ENCODE measurements at regions not wholly inside any gene's neighbourhood (a gene's known extent, or its start where the extent isn't known, plus 50 kb on each side); places are given as distances from the start of the nearest gene placed in this dataset.

GRCh38 chr9:1453636-1454035, 403.5 kb downstream of the DMRT2 start:
- no peak for ATAC-seq (ENCODE audit: poor library complexity)
- DNase-seq = no peak
- intact Hi-C loops (cut with DNase I) = no loop called here

GRCh38 chr9:1454211-1454610, 404.1 kb downstream of the DMRT2 start:
- intact Hi-C loops (cut with DNase I) = no loop called here
- ATAC-seq (ENCODE audit: poor library complexity) = no peak
- DNase-seq = no peak

GRCh38 chr9:1454616-1455347, 404.6 kb downstream of the DMRT2 start:
- intact Hi-C loops (cut with DNase I) = no loop called here
- no peak for ATAC-seq (ENCODE audit: poor library complexity)
- DNase-seq = no peak

DNA sequence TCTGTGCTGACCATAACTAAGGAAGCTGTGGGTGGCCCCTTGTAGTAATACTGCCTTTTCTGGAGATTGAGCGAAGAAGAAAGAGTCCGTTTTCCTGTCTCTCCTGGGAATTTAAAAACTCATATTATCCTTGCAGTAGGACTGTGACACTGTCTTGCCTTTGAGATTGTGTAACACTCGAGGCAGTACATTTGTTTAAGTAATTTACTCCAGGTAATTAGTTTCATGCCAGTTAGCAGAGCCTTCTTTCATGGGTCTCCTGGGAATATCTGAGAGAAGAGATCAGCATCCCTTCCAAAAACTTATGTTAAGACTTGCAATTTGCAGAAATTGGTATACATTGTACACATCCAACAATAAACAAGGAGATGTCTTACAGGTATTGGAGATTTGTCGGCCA, 405.6 kb downstream of the DMRT2 start:
- DNase-seq (no peak), ATAC-seq (ENCODE audit: poor library complexity) (no peak)
- intact Hi-C loops (cut with DNase I) = no loop called here

DNA sequence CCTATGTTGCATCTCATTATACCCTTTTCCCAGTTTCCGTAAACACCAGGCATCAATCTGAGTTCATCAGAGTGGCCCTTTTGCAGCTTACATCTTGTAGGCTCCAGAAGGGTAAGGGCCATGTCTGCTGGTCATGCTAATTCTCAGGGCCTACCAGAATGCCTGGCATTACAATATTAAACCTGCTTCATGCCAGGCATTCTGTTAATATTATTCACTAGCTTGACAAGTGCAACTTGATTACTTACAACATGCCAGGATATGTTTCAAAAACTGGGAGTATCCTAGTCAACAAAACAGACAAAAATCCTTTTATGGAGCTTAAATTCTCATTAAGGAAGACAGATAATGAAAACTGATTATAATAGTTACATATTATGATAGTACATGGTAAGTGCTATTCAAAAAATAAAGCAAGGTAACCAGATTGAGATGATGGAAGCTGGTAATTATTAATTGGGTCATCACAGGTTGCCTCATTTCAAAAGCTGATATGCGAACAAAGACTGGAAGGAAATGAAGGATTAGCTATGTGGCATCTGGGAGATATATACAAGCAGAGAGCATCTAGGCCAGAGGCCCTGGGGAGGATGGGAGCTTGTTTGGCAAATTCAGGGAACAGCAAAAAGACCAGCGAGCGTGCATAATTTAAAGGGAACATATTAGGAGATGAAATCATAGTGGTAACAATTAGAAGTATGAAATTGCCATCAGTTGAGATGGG, 406.3 kb downstream of the DMRT2 start:
- DNase-seq = no peak
- no peak for ATAC-seq (ENCODE audit: poor library complexity)
- intact Hi-C loops (cut with DNase I) = no loop called here

- intact Hi-C loops (cut with DNase I) = no loop called here
- ATAC-seq (ENCODE audit: poor library complexity) (no peak), DNase-seq (no peak)
Observed at GRCh38 chr9:1457460-1457859, 407.3 kb downstream of the DMRT2 start.

DNA sequence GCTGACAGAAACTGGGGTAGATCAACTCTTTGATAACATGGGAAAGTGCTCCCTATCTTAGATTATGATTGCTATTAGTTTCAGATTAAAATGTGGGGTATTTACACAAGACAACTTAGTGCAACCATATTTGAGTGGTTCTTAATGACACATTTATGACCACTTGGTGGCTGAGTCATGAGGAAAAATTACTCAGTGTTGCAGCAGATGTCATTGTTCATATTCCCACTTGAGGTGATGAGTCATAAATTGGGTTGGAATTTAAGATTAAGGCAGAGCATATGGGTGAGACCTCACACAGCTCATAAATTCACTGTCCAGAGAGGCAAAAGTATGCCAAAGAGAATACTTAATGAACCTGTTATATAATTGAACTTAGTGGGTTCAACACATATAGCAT, 408.3 kb downstream of the DMRT2 start:
- intact Hi-C loops (cut with DNase I) = no loop called here
- ATAC-seq (ENCODE audit: poor library complexity) (no peak), DNase-seq (no peak)

DNA sequence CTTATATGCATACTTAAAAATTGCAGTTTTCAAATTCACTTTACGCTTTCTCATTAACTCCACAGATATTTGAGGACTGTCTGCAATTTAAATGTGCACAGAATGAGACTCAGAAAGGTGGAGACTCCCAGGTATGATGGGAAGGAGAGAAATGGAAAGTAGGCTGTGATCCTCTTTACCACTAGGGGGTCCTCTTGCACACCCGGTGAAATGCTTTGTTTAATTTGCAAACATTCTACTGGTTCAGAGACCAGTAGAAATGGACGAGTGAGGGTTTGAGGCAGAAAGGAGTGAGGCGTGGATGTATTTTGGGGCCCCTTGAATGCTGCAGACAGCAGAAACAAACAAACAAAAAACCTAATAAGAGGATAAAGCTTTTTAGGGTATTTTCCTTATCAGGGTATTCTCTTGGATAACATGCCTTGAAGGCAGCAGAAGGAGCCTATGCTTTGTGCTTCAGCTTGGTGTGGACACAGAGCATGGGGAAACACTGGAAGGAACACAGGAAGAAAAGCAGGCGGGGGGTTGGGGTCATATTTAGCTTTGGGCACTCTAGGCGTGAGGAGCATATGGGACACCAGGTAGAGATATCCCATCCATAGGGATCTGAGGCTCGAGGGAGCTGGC, 410.1 kb downstream of the DMRT2 start:
- ATAC-seq (ENCODE audit: poor library complexity) (no peak), DNase-seq (no peak)
- intact Hi-C loops (cut with DNase I) = no loop called here

DNA sequence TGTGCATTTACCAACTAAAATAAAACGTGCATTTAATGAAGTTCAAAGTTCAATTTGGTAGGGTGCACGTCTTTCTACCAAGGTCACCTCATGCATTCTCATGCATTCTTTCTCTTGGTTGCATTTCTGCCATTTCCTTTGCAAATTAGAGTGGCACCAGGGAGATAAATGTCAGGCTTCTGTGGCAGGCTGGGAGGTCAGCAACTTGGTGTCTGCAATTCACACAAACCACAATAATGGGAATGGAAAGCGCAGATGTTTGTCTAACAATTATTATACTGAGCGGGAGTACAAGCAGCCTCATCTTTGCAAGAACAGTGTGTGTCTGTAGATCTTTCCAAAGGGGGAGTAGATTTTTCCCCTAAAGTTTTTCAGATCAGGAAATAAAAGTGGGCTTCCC, 411.7 kb downstream of the DMRT2 start:
- intact Hi-C loops (cut with DNase I) = no loop called here
- ATAC-seq (ENCODE audit: poor library complexity) (no peak), DNase-seq (no peak)

- intact Hi-C loops (cut with DNase I) = no loop called here
- ATAC-seq (ENCODE audit: poor library complexity) (no peak), DNase-seq (no peak)
Observed at GRCh38 chr9:1462626-1463308, 412.6 kb downstream of the DMRT2 start.

GRCh38 chr9:1469996-1470395, 419.8 kb downstream of the DMRT2 start:
- intact Hi-C loops (cut with DNase I) = no loop called here
- no peak for ATAC-seq (ENCODE audit: poor library complexity)

GRCh38 chr9:1473956-1474634, 423.9 kb downstream of the DMRT2 start:
- ATAC-seq (ENCODE audit: poor library complexity) (no peak), DNase-seq (no peak)
- intact Hi-C loops (cut with DNase I) = no loop called here

More at GRCh38 chr9:1469996-1470395, 419.8 kb downstream of the DMRT2 start:
- no peak for DNase-seq

- intact Hi-C loops (cut with DNase I) = no loop called here
- no peak for ATAC-seq (ENCODE audit: poor library complexity)
- DNase-seq = no peak
Observed at GRCh38 chr9:1474671-1475070, 424.5 kb downstream of the DMRT2 start.

DNA sequence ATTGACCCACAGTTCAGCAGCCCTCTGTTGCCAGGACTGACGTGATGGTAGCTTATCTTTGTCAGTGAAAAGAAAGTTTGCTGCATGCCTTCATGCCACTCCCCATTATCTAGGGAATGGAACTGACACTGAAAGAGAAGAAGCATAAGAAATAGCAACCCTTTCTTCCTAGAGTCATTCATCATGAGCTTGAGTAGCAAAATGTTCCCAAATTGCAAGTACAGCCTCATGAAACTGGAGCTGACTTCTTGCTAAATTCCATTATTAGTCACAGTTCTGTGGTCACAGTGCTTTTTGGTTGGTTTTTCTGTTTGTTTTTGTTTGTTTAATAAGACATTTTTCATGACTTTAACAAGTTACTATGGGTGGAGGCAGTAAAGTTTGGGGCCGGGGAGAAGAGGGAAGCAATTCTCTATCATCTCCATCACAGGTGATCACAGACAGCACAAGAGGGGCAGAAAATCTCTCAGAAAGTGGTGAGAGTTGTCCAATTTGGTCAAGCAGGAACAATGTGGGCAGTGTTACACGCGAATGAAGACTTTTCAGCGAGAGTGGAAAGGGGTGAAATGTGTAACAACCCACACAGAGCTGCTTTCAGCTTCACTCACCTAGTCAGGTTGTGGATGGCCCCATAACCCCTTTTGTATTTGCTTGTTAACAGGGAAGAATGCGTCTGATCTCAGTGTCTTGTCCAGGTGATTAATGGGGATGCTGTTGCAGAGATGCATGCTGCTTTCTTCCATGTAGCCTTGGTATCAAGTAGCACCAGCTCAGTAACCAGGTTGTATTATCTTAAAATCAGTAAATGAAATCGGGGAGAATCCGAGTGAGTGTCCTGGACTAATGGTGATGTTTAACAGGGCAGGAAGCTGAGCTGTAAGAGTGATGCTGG, 440.4 kb downstream of the DMRT2 start:
- no peak for ATAC-seq (ENCODE audit: poor library complexity)
- no peak for DNase-seq
- intact Hi-C loops (cut with DNase I) = no loop called here

- intact Hi-C loops (cut with DNase I) = no loop called here
- ATAC-seq (ENCODE audit: poor library complexity) = no peak
Observed at GRCh38 chr9:1492156-1492555, 442.0 kb downstream of the DMRT2 start.

DNA sequence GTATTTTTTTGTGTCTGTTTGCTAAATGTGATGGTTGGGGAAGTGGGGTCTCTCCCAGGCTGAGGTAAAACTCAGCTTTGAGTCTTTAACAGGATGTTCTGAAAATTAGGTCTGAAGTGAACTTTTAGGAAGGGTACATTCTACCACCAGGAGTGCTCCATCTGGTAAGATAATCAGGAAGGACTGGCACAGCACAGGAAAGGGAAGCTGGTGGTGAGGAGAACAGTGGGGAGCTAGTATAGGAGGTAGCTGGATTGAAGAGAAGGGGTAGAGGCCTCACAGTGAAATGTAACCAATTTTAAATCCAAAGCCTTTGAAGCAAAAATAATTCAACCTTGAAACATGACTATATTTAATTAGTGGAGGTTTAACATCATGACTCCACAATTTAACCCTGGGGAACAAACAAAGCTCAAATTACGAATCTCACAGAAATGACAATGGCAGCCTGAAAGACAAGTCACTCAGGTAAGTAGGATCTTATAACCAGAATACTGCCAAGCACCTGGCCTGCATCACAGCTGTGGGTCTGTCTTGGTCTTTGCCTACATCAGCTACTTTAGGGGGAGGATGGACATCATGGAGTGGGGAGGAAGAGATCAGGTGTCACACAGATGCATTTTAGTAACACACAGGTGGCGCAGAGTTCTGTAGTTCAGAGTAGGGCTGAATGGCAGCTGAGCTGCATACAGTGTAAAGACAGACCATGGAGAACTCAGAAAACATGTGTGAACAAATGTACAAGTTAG, 445.3 kb downstream of the DMRT2 start:
- intact Hi-C loops (cut with DNase I) = no loop called here
- DNase-seq (no peak), ATAC-seq (ENCODE audit: poor library complexity) (no peak)

More at GRCh38 chr9:1492156-1492555, 442.0 kb downstream of the DMRT2 start:
- no peak for DNase-seq

DNA sequence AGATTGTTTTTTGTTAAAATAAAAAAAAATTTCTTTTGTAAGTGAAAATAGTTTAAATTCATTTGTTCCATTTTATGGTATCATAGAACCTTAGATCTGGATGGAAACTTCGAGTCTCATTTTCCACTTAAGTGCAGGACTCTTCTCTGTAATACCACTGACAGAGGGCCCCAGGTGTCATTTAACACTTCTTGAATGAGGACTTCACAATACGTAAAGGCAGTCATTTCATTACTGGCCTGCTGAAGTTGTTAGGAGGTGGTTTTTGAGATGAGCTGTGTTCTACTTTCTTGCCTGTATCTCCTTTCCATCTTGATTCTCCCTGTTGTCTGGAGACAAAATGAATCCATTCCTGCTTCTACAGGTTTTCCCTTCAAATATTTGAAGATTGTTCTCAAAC, 455.3 kb downstream of the DMRT2 start:
- ATAC-seq (ENCODE audit: poor library complexity) = no peak
- DNase-seq = no peak
- intact Hi-C loops (cut with DNase I) = no loop called here
